ENCODE measurements at regions not wholly inside any gene's neighbourhood (a gene's known extent, or its start where the extent isn't known, plus 50 kb on each side); places are given as distances from the start of the nearest gene placed in this dataset.

GRCh38 chr9:96133321-96134021 lies 168.5 kb downstream of the HSD17B3 start:
- TF ChIP-seq CTCF (conservative IDR thresholded peaks at IDR 0.05; ENCODE audit: low read length) = no peak
- TF ChIP-seq EZH2phosphoT487 (IDR thresholded peaks at IDR 0.05; ENCODE audit: borderline replicate concordance, low read depth, low read length) = no peak
